ENCODE measurements at regions not wholly inside any gene's neighbourhood (a gene's known extent, or its start where the extent isn't known, plus 50 kb on each side); places are given as distances from the start of the nearest gene placed in this dataset.

DNA sequence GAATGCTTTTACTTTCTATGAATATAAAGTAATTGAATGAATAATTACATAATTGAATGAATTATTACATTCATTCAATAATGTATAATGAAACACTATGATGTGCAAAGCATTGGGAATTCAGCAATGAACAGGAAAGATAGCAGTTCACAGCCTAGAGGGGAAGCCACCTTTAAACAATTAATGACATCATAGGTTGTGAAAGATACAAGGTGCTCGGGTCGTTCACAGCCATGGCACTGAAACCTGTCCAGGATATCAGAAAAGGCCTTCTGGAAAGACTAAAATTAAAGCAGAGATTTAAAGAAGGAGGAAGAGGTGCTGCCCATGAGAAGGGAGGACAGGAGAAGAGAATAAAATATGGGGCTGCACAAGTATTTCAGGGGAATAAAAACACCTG, 171.4 kb upstream of the KLF4 start:
- peaks cover 0 to 3% (median 0%) of the 10 kb centered on the region in 3 donors for H3K9me3 ChIP-seq (ENCODE audit: control extremely low read depth in 1 of 3, control insufficient read depth in 2 of 3, insufficient read depth in 1 of 3, low read length in 2 of 3)
- no peaks in the 10 kb centered on the region for H3K4me1 Mint-ChIP-seq
- intact Hi-C loops (cut with micrococcal nuclease), result no loop called here
- no peaks in the 10 kb centered on the region for H3K36me3 ChIP-seq (replicated peaks in 1 of 2; ENCODE audit: control extremely low read depth in 1 of 2, control insufficient read depth in 1 of 2, extremely low read depth in 1 of 2, insufficient read depth in 2 of 2, low read length in 1 of 2)
- no peak overlapping the region for H3K9ac ChIP-seq (ENCODE audit: low read length)
- no peak overlapping the region for H3K4me3 ChIP-seq (ENCODE audit: control extremely low read depth in 1 of 5, extremely low read depth in 1 of 5, insufficient read depth in 1 of 5, low read depth in 2 of 5, low read length in 4 of 5)
- POLR2A ChIA-PET, result no interaction called here
- TF ChIP-seq CTCF (IDR thresholded peaks at IDR 0.05) (no peak), EZH2 (IDR thresholded peaks at IDR 0.05; ENCODE audit: borderline replicate concordance, insufficient read depth, low read depth, low read length, poor library complexity, severe bottlenecking) (no peak)
- no peak overlapping the region for H3K4me3 Mint-ChIP-seq
- CTCF ChIA-PET, result no interaction called here
- ATAC-seq (ENCODE audit: low read depth) (no peak), DNase-seq (no peak)
- 100% methylated on average over 1 of the region's 2 CpGs for WGBS (ENCODE audit: insufficient coverage)
- no peak overlapping the region for H3K27ac ChIP-seq (ENCODE audit: low read length in 2 of 2)
- H4K20me1 ChIP-seq (ENCODE audit: control insufficient read depth, insufficient read depth, low read length, poor library complexity, severe bottlenecking), result no peaks in the 10 kb centered on the region
- no peak overlapping the region for H3K27ac Mint-ChIP-seq
- no peak overlapping the region for H3K4me2 ChIP-seq (replicated peaks; ENCODE audit: low read depth, low read length, poor library complexity, severe bottlenecking)
- H3K9me3 Mint-ChIP-seq (ENCODE audit: insufficient read depth), result no peaks in the 10 kb centered on the region
- H3K79me2 ChIP-seq (ENCODE audit: control insufficient read depth, insufficient read depth, low read length), result no peaks in the 10 kb centered on the region
- no peaks in the 10 kb centered on the region for H3K27me3 Mint-ChIP-seq
- H3K4me1 ChIP-seq (ENCODE audit: control insufficient read depth in 2 of 2, insufficient read depth in 2 of 2, low read length in 2 of 2), result no peaks in the 10 kb centered on the region
- no peak overlapping the region for H2AFZ ChIP-seq (ENCODE audit: insufficient read depth, low read depth, low read length, poor library complexity, severe bottlenecking)
- H3K27me3 ChIP-seq (replicated peaks in 1 of 4; ENCODE audit: control extremely low read depth in 1 of 4, control insufficient read depth in 3 of 4, insufficient read depth in 4 of 4, low read length in 3 of 4), result no peaks in the 10 kb centered on the region

- no peak overlapping the region for H3K4me2 ChIP-seq (replicated peaks; ENCODE audit: low read depth, low read length, poor library complexity, severe bottlenecking)
- no peak overlapping the region for H3K27ac ChIP-seq (ENCODE audit: low read length in 2 of 2)
- no peaks in the 10 kb centered on the region for H4K20me1 ChIP-seq (ENCODE audit: control insufficient read depth, insufficient read depth, low read length, poor library complexity, severe bottlenecking)
- peaks cover 0 to 3% (median 0%) of the 10 kb centered on the region in 3 donors for H3K9me3 ChIP-seq (ENCODE audit: control extremely low read depth in 1 of 3, control insufficient read depth in 2 of 3, insufficient read depth in 1 of 3, low read length in 2 of 3)
- H3K4me1 ChIP-seq (ENCODE audit: control insufficient read depth in 2 of 2, insufficient read depth in 2 of 2, low read length in 2 of 2), result no peaks in the 10 kb centered on the region
- no peak for ATAC-seq (ENCODE audit: low read depth)
- Mint-ChIP-seq H3K4me1 (no peaks in the 10 kb centered on the region), H3K27ac (no peak overlapping the region), H3K4me3 (no peak overlapping the region), H3K27me3 (peaks cover 9% of the 10 kb centered on the region), H3K9me3 (ENCODE audit: insufficient read depth) (no peaks in the 10 kb centered on the region)
- H3K27me3 ChIP-seq (replicated peaks in 1 of 4; ENCODE audit: control extremely low read depth in 1 of 4, control insufficient read depth in 3 of 4, insufficient read depth in 4 of 4, low read length in 3 of 4), result peaks cover 0 to 6% (median 0%) of the 10 kb centered on the region in 4 experiments
- H3K9ac ChIP-seq (ENCODE audit: low read length), result no peak overlapping the region
- TF ChIP-seq EZH2 (IDR thresholded peaks at IDR 0.05; ENCODE audit: borderline replicate concordance, insufficient read depth, low read depth, low read length, poor library complexity, severe bottlenecking) (no peak), CTCF (IDR thresholded peaks at IDR 0.05) (no peak)
- H3K79me2 ChIP-seq (ENCODE audit: control insufficient read depth, insufficient read depth, low read length), result no peaks in the 10 kb centered on the region
- DNase-seq, result no peak
- 23% methylated on average over 2 of the region's 4 CpGs for WGBS (ENCODE audit: insufficient coverage)
- ChIA-PET POLR2A (no interaction called here), CTCF (no interaction called here)
- no peak overlapping the region for H2AFZ ChIP-seq (ENCODE audit: insufficient read depth, low read depth, low read length, poor library complexity, severe bottlenecking)
- no peaks in the 10 kb centered on the region for H3K36me3 ChIP-seq (replicated peaks in 1 of 2; ENCODE audit: control extremely low read depth in 1 of 2, control insufficient read depth in 1 of 2, extremely low read depth in 1 of 2, insufficient read depth in 2 of 2, low read length in 1 of 2)
- H3K4me3 ChIP-seq (ENCODE audit: control extremely low read depth in 1 of 5, extremely low read depth in 1 of 5, insufficient read depth in 1 of 5, low read depth in 2 of 5, low read length in 4 of 5), result no peak overlapping the region
- intact Hi-C loops (cut with micrococcal nuclease), result no loop called here
Observed at GRCh38 chr9:107653263-107653821, 163.8 kb upstream of the KLF4 start.

All from B cell (primary cell).